ENCODE measurements at regions not wholly inside any gene's neighbourhood (a gene's known extent, or its start where the extent isn't known, plus 50 kb on each side); places are given as distances from the start of the nearest gene placed in this dataset.
"Not testable (repeated sequence)": the region's sequence is repeated elsewhere in the genome, so short reads cannot be mapped to it uniquely, and the experiment has no call there.

DNA sequence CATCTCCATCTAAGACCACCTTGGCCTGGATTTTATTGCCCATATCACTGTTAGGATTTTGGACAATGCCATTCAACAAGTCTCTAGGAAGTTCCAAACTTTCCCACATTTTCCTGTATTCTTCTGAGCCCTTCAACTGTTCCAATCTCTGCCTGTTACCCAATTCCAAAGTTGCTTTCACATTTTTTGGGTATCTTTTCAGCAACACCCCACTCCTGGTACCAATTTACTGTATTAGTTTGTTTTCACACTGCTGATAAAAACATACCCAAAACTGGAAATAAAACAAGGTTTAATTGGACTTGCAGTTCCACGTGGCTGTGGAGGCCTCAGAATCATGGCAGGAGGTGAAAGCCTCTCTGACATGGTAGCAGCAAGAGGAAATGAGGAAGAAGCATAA lies 388.4 kb upstream of the ANO5 start:
- not testable (repeated sequence) for TF ChIP-seq FOXM1 (IDR thresholded peaks at IDR 0.05; ENCODE audit: borderline replicate concordance); HDGF (IDR thresholded peaks at IDR 0.05; ENCODE audit: borderline replicate concordance); FOXA1 (IDR thresholded peaks at IDR 0.05); FOXK2 (IDR thresholded peaks at IDR 0.05); SUZ12 (IDR thresholded peaks at IDR 0.05); NFRKB (IDR thresholded peaks at IDR 0.05); TARDBP (IDR thresholded peaks at IDR 0.05)

All from HEK293T (cell line).